Femur (tissue), 1 donor: ENCODE measurements at regions not wholly inside any gene's neighbourhood (a gene's known extent, or its start where the extent isn't known, plus 50 kb on each side); places are given as distances from the start of the nearest gene placed in this dataset.
"Not testable (repeated sequence)": the region's sequence is repeated elsewhere in the genome, so short reads cannot be mapped to it uniquely, and the experiment has no call there.

Experiments used
- DNase-seq: peaks from one replicate; pipeline ENCODE4 v3.0.0-alpha.2; 2017

GRCh38 chr2:160550048-160550447 is 56.4 kb upstream of the RBMS1 start:
- DNase-seq = no peak

GRCh38 chr2:160551259-160551658 is 57.7 kb upstream of the RBMS1 start:
- DNase-seq = no peak

GRCh38 chr2:160555420-160556071 is 61.9 kb upstream of the RBMS1 start:
- no peak for DNase-seq

DNA sequence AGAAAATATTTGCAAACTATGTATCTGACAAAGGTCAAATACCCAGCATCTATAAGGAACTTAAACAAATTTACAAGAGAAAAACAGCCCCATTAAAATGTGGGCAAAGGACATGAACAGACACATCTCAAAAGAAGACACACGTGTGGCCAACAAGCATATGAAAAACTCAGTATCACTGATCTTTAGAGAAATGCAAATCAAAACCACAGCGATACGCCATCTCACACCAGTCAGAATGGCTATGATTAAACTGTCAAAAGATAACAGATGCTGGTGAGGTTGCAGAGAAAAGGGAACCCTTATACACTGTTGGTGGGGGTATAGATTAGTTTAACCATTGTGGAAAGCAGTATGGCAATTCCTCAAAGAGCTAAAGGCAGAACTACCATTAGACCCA is 64.3 kb upstream of the RBMS1 start:
- DNase-seq = no peak

DNA sequence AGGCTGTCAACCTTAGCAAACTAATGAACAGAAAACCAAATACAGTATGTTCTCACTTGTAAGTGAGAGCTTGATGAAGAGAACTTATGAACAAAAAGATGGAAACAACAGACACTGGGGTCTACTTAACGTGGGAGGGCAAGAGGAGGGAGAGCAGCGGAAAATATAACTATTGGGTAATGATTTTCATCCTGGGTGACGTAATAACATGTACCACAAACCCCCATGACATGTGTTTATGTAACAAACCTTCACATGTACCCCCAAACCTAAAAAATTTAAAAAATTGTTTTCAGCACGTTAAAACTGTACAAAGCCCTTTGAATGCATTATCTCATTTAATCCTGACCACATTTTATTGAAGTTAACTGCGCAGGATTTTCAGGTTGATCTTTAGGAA is 64.9 kb upstream of the RBMS1 start:
- DNase-seq = no peak

DNA sequence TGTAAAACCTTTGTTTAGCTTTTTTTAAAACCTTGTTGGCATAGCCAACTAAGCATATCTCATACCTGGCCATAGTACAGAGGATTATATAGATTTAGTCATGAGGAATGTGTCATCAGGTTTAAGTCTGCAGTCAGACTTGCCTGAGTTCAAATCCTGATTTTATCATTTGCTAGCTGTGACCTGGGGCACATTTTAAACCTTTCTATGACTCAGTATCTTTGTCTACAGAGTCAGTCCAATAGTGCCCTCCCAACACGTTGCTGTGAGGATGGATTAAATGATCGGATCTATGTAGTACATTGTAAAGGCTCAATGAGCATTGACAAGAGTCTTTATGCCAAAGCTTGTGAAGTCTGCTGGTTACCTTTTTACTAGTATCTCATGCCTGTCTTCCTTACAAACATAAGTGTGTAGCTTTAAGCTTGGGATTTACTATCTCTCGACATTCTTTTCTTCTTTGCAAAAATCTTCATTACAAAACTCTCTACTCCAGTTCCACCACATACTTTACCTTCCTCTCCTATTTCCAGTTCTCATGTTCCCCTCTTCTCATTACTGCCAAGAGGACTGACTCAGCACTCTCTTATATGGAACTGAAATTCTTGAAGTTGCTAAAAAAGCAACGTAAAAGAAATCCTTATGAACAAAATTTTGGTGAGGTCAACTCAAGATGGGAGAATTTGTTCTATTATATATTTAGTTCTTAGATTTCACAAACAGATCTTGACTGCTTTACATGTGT is 68.1 kb upstream of the RBMS1 start:
- DNase-seq = no peak

- no peak for DNase-seq
Measured at GRCh38 chr2:160562730-160563129, 69.1 kb upstream of the RBMS1 start.

GRCh38 chr2:160564591-160564990 is 71.0 kb upstream of the RBMS1 start:
- no peak for DNase-seq

DNA sequence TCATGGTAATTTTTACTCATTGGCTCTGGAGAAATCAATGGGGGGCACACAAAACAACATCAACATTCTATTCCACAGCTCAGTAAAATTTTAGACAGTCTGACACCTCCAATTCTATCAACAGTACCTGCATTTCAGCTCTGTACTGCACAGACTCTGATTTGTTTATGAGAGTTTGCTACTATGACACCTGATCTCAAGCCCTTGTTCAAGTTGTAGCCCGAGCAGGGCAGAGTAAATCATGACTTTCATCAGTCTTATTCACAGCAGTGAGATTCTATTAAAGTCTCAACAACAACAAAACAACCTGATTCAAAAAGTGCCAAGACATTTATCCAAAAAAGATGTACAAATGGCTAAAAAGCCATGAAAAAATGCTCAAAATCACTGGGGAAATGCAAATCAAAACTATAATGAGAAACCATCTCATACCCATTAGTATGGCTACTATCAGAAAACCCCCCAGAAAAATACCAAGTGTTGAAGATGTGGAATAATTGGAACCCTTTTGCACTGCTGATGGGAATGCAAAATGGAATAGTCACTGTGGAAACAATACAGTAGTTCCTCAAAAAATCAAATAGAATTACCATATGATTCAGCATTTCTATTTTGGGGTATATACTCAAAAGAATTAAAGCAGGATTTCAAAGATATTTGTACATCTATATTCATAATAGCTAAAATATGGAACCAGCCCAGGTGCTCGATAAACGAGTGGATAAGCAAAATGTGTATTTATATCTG is 71.7 kb upstream of the RBMS1 start:
- DNase-seq = no peak

DNA sequence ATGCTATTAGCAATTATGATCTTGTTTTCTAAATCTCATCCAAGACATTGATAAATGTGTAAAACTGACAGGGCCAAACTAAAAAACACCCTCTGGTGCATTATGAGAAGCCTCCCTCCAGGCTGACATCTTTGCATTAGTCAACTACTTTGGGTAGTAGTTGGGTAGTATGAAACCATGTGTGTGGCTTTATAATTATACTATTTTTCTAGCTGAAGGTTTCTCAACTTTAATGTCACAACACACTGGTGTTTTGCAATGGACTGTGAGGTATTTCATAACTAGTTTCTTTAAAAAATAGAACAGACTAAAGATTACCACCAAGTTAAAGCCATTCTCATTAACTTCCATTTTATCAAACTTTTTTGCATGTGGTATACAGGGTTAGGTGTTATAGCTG is 73.1 kb upstream of the RBMS1 start:
- DNase-seq = no peak

DNA sequence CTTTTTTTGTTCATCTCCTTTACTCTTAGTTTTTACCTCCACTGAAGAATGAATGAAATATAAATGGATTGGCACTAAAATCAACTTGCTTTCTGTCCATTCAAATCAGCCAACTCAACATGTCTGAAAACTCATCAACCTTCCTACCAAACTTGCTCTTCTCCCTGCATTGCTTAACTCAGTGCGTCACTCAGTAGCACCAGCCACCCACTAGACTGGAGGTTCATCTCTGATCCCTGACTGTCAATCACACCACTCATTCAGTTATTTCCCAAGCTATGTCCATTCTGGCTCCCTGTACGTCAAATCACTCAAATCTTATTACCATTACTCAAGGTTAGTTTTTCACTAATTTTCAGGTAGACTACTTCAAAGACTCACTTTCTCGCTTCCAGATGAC is 75.2 kb upstream of the RBMS1 start:
- DNase-seq = no peak

DNA sequence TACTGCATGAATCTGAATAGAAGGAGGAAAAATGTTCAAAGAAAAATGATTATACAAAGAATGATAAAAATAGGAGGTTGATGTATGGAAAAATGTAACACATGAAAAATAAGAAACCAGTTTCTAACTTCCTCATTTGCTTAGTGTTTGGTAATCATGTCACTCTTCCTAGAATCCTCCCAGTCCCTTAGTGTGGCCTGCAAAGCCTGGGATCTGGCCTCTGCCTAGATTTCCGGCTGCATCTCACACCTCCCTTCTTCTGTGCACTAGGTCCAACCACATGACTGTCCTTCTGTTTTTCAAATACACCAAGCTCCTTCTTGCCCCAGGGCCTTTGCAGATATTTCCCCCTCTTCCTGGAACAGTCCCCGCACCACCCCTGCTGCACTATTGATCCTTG is 76.8 kb upstream of the RBMS1 start:
- DNase-seq = no peak

DNA sequence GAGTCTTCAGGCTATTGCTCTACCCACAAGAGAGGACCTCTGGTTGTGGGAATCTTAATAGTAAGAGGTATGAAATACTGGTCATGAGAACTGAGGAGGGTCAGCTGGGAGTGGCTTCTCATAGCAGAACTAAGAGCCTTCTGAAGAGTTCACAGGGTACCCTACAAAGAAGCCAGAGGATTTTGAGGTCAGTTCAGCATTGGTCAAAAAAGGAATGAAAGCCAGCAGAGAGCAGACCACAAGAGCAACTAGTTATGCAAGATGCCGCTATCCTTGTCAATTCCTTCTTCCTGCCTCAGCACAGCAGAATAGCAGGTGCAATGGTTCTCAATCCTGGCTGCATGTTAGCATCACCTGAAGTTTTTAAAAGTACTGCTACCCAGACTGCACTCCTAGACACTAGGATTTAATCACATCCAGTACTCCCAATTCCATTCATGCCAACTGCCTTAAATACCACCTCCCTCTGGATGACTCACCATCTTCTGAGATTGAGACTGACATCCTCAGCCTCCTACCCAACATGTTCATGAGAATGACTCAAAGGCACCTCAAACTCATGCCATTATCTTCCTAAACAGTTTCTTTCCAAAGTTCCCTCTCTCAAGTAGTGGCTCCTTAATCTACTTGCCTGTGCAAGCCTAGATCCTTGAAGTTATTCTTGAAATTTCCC is 81.0 kb upstream of the RBMS1 start:
- no peak for DNase-seq

DNA sequence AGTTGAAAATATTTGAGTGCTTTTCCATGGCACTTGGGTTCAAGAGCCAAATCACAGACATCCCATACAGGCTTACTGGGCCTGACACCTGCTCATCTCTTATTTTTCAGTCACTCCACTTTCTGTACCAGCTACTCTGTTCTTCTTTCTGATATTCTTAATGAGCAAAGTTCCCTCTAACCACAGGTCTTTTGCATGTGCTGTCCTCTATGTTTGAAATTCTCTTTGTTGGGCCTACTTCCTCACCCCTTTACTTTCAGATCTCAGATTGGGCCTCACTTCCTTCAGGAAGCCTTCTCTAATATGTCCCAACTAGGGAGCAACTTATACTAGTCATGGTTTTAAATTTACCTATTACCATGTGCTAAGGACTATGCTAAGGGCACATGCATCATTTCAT is 81.8 kb upstream of the RBMS1 start:
- DNase-seq = no peak

DNA sequence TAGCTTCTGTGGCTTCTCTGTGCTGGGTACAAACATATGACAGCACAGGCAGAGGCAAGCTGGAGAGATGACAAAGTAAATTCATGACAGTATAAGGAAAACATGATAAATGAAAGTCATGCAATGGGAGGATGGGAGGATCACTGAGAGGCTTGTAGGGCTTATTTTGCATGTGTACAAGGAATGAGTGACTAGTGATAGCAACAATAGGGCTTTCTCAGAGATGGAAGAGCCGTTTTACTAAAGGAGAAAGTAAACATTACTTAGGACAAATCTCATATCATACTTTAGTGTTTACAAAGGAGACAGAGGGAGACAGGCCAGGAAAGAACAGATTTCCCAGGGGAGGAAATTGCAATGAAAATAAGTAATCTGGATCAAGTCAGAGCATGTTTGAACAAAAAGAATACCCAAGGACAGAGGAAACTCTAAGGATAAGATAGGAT is 82.5 kb upstream of the RBMS1 start:
- no peak for DNase-seq

DNA sequence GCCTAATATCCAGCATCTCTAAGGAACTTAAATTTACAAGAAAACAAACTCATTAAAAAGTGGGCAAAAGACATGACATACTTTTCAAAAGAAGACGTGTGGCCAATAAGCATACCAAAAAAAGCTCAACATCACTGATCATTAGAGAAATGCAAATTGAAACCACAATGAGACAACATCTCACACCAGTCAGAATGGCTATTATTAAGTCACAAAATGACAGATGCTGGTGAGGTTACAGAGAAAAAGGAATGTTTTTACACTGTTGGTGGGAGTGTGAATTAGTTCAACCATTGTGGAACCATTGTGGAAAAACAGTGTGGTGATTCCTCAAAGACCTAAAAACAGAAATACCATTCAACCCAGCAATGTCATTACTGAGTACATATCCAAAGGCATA is 83.5 kb upstream of the RBMS1 start:
- not testable (repeated sequence) for DNase-seq

DNA sequence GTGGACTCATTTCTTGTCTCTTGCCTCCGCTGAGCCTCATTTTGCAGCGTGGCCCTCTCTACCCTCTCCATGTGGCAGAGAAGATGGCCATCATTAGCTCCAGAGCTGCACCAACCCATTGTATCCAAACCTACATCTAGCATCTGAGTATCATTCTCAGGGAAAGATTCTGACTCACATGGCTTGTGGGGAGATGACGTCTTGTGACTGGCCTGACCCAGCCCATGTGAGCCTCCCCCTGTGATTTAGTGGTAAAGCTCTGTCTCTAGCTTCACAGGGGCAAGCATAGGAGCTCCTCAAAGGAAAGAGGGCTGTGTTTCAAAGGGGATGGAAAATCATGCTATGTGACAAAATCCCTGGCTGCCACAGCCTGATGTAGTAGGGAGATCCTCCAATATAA is 87.4 kb upstream of the RBMS1 start:
- DNase-seq = peak; percentile 27

GRCh38 chr2:160581448-160581847 is 87.8 kb upstream of the RBMS1 start:
- DNase-seq = peak; percentile 28

GRCh38 chr2:160582081-160582480 is 88.5 kb upstream of the RBMS1 start:
- no peak for DNase-seq

- peak; percentile 59 for DNase-seq
Measured at GRCh38 chr2:160582490-160583145, 89.0 kb upstream of the RBMS1 start.

GRCh38 chr2:160583146-160583535 is 89.5 kb upstream of the RBMS1 start:
- DNase-seq = no peak

DNA sequence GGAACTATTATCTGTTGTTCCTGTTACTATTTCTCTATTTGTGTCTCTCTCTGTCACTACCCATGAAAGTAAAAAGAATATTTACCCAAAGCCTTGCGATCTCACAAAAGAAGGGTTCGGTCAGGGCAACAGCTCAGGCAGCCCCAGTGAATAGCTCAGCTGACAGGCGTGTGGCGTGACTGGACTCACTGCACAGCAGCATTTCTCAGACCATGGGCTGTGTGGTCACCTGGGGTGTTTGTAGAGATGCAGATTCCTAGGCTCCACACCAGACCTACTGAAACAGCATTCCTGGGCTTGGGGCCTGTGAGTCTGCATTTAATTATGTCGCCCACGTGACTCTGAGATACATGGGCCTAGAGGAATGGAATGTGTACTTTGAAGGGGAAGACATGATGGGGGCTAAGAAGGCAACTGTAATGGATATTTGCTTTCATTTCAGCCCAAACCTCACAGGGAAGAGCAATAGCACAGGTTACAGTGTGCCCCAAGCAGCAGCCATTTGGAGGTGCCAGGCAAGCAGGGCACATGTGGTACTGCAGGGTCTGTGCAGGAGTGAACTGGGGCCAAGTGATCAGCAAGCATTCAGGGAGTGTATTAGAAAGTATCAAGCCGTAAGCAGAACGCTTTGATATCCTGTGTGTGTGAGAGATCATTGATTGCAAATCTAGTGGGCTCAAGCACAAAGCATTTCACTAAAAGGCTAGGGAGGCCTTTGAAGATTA is 90.4 kb upstream of the RBMS1 start:
- no peak for DNase-seq
